ENCODE measurements at regions not wholly inside any gene's neighbourhood (a gene's known extent, or its start where the extent isn't known, plus 50 kb on each side); places are given as distances from the start of the nearest gene placed in this dataset.

DNA sequence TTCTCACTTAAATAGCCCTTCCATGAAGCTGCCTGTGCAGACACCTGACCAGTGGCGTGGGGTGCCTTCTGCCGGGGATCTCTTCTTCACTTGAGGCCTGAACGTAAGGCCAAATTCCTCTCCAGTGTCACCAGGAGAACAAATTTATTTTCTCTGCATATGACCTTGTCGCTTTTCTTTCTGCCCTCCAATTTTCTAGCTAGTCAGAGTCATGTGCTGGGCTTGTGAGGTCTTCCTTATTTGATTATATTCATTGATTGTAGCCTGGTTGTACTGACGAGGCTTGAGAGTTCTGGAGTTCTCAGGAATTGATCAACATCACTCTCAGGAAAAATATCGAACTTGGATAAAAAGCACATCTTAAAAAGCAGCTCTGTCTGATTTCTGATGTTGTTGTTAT, 255.7 kb downstream of the BUB3 start:
- Histone ChIP-seq H3K4me3 (replicated peaks; ENCODE audit: insufficient read depth, low read length) (no peak overlapping the region), H3K27me3 (ENCODE audit: insufficient read depth, poor library complexity, severe bottlenecking) (no peaks in the 10 kb centered on the region), H3K27ac (replicated peaks) (no peak overlapping the region)
- DNase-seq (ENCODE audit: low read depth in 1 of 2, low spot score in 1 of 2): no peak
- no peak for TF ChIP-seq GABPA (IDR thresholded peaks at IDR 0.05; ENCODE audit: low read depth)
- TF ChIP-seq POLR2AphosphoS5 (IDR thresholded peaks at IDR 0.05; ENCODE audit: low read depth): no peak
- no peak for TF ChIP-seq SPI1 (IDR thresholded peaks at IDR 0.05; ENCODE audit: borderline replicate concordance, low read depth)
- TF ChIP-seq, protein P1, sequence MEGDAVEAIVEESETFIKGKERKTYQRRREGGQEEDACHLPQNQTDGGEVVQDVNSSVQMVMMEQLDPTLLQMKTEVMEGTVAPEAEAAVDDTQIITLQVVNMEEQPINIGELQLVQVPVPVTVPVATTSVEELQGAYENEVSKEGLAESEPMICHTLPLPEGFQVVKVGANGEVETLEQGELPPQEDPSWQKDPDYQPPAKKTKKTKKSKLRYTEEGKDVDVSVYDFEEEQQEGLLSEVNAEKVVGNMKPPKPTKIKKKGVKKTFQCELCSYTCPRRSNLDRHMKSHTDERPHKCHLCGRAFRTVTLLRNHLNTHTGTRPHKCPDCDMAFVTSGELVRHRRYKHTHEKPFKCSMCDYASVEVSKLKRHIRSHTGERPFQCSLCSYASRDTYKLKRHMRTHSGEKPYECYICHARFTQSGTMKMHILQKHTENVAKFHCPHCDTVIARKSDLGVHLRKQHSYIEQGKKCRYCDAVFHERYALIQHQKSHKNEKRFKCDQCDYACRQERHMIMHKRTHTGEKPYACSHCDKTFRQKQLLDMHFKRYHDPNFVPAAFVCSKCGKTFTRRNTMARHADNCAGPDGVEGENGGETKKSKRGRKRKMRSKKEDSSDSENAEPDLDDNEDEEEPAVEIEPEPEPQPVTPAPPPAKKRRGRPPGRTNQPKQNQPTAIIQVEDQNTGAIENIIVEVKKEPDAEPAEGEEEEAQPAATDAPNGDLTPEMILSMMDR (IDR thresholded peaks at IDR 0.05; ENCODE audit: insufficient read depth, low read length): no peak
- TF ChIP-seq, protein P2, sequence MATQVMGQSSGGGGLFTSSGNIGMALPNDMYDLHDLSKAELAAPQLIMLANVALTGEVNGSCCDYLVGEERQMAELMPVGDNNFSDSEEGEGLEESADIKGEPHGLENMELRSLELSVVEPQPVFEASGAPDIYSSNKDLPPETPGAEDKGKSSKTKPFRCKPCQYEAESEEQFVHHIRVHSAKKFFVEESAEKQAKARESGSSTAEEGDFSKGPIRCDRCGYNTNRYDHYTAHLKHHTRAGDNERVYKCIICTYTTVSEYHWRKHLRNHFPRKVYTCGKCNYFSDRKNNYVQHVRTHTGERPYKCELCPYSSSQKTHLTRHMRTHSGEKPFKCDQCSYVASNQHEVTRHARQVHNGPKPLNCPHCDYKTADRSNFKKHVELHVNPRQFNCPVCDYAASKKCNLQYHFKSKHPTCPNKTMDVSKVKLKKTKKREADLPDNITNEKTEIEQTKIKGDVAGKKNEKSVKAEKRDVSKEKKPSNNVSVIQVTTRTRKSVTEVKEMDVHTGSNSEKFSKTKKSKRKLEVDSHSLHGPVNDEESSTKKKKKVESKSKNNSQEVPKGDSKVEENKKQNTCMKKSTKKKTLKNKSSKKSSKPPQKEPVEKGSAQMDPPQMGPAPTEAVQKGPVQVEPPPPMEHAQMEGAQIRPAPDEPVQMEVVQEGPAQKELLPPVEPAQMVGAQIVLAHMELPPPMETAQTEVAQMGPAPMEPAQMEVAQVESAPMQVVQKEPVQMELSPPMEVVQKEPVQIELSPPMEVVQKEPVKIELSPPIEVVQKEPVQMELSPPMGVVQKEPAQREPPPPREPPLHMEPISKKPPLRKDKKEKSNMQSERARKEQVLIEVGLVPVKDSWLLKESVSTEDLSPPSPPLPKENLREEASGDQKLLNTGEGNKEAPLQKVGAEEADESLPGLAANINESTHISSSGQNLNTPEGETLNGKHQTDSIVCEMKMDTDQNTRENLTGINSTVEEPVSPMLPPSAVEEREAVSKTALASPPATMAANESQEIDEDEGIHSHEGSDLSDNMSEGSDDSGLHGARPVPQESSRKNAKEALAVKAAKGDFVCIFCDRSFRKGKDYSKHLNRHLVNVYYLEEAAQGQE (IDR thresholded peaks at IDR 0.05; ENCODE audit: insufficient replicate concordance, low read depth): no peak

DNA sequence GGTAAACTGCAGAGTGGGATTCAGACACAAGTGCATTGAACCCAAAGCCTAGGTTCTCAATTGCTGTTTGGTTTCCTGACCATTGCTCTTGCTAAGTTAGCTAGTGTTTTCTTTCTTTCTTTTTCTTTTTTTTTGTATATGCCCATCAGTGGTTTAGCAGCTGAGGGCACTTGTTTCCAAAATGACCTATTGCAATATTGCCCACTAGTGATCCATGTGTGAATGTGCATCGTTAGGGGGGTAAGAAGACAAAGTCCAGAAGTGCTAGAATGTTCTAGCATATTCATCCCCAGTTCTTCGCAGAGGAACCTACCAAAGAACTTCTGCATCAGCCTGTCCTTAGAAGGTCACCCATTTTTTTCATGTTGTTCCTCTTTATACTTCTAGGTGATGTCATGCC, 252.8 kb upstream of the GPR26 start:
- no peak for DNase-seq (ENCODE audit: low read depth in 1 of 2, low spot score in 1 of 2)

DNA sequence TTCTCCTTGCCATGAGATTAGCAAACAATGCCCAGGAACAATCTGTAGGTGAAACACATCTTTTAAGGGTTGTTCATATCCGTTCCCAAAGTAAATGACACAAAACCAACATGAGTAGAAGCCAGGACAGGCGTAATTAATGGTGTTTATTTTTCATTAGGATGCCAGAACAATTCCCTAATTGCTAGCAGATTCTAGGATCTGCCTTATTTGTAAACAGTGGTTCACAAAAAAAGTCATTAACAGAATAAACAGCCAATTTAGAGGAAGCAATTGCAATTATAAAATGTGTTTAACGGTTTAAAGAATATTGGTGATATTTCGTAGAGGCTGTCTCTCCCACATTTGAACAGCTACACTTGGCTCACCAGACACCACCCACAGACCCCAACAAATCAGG, 250.6 kb upstream of the GPR26 start:
- H3K4me3 ChIP-seq (replicated peaks; ENCODE audit: insufficient read depth, low read length): no peak overlapping the region
- no peaks in the 10 kb centered on the region for H3K27me3 ChIP-seq (ENCODE audit: insufficient read depth, poor library complexity, severe bottlenecking)
- TF ChIP-seq, protein P1 (IDR thresholded peaks at IDR 0.05; ENCODE audit: insufficient read depth, low read length): no peak
- TF ChIP-seq, protein P2 (IDR thresholded peaks at IDR 0.05; ENCODE audit: insufficient replicate concordance, low read depth): no peak
- TF ChIP-seq SPI1 (IDR thresholded peaks at IDR 0.05; ENCODE audit: borderline replicate concordance, low read depth) (no peak), GABPA (IDR thresholded peaks at IDR 0.05; ENCODE audit: low read depth) (no peak), POLR2AphosphoS5 (IDR thresholded peaks at IDR 0.05; ENCODE audit: low read depth) (no peak)
- DNase-seq (ENCODE audit: low read depth in 1 of 2, low spot score in 1 of 2): no peak
- H3K27ac ChIP-seq (replicated peaks): no peak overlapping the region

More for the DNA sequence above, 252.8 kb upstream of the GPR26 start:
- H3K4me3 ChIP-seq (replicated peaks; ENCODE audit: insufficient read depth, low read length): no peak overlapping the region
- H3K27me3 ChIP-seq (ENCODE audit: insufficient read depth, poor library complexity, severe bottlenecking): no peaks in the 10 kb centered on the region
- TF ChIP-seq, protein P2 (IDR thresholded peaks at IDR 0.05; ENCODE audit: insufficient replicate concordance, low read depth): no peak
- TF ChIP-seq SPI1 (IDR thresholded peaks at IDR 0.05; ENCODE audit: borderline replicate concordance, low read depth) (no peak), POLR2AphosphoS5 (IDR thresholded peaks at IDR 0.05; ENCODE audit: low read depth) (no peak), GABPA (IDR thresholded peaks at IDR 0.05; ENCODE audit: low read depth) (no peak)
- TF ChIP-seq, protein P1 (IDR thresholded peaks at IDR 0.05; ENCODE audit: insufficient read depth, low read length): no peak
- no peak overlapping the region for H3K27ac ChIP-seq (replicated peaks)
